NT2/D1 (cell line): ENCODE measurements at regions not wholly inside any gene's neighbourhood (a gene's known extent, or its start where the extent isn't known, plus 50 kb on each side); places are given as distances from the start of the nearest gene placed in this dataset.

Experiments
- SUZ12 ChIP-seq: IDR thresholded peaks from 2 replicates; pipeline ENCODE4 v1.6.1; 2011; ENCODE audit not compliant: insufficient read length, insufficient read depth; ENCODE audit errors: extremely low read depth
- YY1 ChIP-seq: IDR thresholded peaks from 2 replicates; pipeline ENCODE4 v1.6.1; 2011; ENCODE audit not compliant: insufficient read length, insufficient read depth
- ZNF274 ChIP-seq: IDR thresholded peaks from 2 replicates; pipeline ENCODE4 v1.6.1; 2011; ENCODE audit warnings: mild to moderate bottlenecking, low read depth, low read length

GRCh38 chr11:69977951-69978350 lies 100.2 kb upstream of the ANO1 start:
- TF ChIP-seq YY1 (no peak), ZNF274 (no peak), SUZ12 (no peak)
